NCI-H1436 treated with DMSO at 0.1 percent for 48 hours (cell line): ENCODE measurements at regions not wholly inside any gene's neighbourhood (a gene's known extent, or its start where the extent isn't known, plus 50 kb on each side); places are given as distances from the start of the nearest gene placed in this dataset.
"Not testable (repeated sequence)": the region's sequence is repeated elsewhere in the genome, so short reads cannot be mapped to it uniquely, and the experiment has no call there.

Source experiments
- DNase-seq: peaks from one replicate; lab custom pipeline; 2025; lab: John Stamatoyannopoulos, UW

DNA sequence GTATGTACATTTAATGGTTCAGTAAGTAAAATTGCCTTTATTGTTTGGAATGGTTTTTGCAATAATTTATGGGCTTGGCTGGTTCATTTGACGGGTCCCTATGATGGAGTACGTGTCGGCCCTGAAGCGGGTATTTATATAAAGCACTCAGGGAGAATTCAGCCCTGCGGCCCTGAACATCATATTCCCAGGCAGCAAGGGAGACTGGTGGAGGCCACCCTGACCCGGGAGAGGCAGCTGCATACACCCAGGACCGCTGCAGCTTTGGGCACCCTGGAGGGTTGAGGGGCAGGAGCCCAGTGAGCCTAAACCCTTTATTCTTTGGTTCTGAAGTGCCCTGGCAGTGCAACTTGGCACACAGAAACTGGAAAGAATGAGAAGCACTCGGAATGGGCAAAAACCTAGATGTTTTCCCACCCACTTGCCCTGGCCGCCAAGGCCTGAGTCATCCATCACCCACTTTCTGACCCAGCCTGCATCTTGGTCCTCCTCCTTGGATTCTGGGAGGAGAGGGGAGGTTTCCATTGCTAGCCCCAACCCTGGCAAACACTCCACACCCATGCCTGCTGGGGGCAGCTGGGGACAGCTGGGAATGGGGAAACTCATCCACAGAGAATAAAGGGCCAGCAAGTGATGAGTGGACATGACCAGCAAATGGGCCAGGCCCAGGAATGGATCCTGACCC, 162.2 kb upstream of the TNRC6C start:
- no peak for DNase-seq

DNA sequence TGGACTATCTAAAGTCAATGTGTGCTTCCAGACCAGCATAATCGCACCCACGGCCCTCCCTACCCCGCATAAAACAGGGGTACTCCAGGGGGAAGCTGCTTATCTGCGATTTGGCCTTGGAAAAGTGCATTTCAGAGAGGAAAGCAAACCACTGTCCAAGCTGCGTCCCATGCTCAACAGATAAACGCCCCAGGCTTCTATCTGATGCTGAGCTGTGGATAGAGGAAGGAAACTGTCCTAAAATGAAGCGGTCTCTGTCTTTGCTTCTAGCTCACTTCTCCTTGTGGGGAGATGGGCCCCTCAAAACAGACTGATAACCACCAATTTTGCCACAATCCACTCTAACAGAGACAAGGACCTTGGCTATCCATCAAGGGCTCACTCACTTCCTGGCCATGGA, 160.5 kb upstream of the TNRC6C start:
- no peak for DNase-seq

DNA sequence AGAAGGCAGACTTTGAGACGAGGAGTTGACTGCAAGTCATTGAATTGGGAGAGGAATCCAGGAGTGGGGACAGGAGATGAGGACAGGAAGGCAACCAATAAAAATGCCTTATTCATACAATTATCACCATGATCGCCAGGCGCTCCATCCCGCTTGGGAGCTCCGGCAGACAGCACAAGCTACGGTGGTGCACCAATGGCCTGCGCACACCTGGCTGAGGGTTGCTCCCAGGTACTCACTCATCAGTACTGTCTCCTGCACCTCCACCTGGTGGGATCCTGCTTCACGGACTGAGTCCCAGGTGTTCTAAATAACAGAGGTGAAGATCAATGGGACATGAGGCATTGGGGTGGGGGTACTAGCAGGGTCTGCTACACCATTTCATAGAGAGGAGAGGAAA, 160.0 kb upstream of the TNRC6C start:
- DNase-seq: no peak

DNA sequence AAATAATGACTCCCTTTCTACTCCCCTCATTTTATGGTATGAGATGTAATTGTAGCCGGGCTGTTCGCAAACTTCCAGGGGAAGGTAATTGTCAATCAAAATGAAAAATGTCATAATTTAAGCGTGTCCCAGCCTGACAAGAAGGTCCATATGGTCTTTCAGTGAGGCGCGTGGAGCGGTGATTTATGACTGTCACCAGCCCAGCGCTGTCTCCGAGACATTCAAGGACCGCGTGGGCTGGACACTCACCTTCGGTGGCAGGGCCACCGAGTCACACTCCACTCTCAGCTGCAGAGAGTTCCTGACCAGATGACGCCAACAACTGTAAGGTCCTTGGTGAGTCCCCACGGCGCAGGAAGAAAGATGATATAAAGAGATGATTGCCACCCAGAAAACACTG, 157.7 kb upstream of the TNRC6C start:
- no peak for DNase-seq

DNA sequence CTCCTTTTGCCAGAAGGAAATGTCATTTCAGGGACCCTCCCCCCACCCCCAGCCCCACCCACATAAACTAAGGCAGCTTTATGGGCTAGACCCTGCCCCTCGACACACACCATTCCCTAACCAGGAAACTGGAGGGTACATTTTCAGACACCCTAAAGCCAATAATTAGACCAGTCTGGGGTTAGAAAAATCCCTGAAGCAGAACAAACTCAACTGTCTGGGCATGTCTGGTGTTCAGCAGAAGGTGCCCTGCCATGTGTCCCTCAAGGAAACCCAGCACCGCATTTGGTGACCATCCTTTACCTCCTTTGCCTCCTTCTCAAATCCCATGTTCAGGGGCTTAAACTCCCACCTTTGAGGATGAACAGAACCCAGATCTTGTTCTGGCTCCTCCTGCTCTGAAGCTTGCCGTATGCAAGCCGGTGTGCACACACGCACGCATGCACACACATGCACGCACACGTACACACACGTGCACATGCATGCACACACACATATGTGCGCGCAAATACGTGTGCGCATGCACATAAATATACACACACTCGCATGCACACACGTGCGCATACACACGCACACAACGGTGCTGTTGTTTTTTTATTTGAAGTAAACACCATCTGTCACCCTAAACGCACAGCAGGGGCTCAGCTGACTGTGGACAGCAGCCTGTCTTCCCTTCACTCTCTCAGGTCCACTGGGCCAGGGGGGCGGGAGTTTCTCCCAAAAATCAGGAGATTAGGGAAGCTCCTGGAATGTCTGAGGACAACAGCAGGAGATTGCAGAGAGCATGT, 156.8 kb upstream of the TNRC6C start:
- DNase-seq: no peak

DNA sequence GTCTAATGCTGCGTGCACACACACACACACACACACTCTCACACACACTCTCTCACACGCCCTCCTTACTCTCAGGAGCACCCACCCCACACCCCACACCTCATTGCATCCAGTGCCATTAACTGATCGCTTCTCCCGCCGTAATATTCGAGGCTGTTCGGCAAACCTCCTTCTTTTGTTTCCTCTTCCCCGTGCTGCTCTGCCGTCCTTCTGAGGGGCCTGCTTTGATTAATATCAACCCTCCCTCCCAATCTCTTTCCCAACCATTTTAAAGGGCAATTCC, 156.2 kb upstream of the TNRC6C start:
- no peak for DNase-seq

DNA sequence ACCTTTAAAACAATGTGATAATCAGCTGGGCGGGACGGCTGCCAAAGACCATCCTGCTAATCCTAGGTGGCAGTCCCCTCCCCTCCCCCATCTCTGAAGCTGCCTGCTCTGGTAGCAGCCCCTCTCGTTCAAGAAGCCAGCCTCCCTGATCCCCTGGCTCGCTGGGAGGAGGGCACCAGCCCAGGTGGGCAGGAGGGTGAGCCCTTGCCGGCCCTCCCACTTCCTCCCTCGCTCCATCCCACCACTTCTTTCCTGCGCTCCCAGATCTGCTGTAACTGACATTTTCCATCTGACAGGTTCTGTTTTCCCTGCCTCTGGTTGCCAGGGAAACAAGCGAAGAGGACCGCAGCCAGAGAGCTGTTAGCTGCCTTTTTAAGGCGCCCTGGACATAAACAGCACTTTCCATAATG, 155.7 kb upstream of the TNRC6C start:
- no peak for DNase-seq

DNA sequence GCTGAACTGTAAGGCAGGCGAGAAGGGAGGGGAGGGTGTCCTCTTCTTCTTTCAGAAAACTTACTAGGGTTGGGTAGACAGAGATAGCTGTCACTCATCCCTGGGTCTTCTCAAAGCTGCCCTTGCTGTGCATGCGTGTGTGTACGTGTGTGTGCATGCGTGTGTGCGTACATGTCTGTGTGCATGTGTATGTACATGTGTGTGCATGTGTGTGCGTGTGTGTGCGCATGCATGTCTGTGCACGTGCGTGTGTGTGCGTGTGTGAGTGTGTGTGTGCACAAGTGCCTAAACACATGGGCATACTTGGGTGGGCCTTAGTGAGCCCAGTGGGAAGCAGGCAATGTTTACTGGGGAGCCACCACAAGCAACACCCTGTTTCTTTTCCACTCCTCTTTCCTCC, 154.8 kb upstream of the TNRC6C start:
- DNase-seq: no peak

DNA sequence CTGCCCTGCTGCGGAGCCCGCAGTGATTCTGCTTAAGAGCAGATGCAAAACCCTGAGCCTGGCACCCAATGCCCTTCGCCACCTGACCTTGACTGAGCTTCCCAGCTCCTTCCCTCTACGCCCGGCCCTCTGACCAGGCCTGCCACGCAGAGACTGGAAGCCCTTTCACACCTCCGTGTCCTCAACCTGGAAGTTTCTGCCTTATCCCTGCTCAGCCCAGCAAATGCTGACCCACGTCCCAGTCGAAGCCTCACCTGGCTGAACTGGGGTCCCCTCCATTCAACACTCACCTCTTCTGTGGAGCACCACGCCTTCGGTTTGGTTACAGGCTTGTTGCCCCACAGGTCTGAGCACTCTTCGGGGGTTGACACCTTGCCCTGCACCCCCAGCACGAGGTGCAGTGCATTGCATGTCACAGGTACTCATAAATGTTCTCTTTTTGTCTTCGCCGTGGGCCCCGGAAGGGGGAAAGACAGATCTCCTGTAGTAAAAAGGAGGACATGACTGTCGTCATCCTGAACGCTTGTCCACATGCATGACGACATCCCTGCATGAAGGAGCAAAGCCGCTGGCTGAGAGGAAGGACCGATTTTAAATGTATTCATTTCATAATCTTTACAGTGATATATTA, 153.6 kb upstream of the TNRC6C start:
- DNase-seq: no peak

DNA sequence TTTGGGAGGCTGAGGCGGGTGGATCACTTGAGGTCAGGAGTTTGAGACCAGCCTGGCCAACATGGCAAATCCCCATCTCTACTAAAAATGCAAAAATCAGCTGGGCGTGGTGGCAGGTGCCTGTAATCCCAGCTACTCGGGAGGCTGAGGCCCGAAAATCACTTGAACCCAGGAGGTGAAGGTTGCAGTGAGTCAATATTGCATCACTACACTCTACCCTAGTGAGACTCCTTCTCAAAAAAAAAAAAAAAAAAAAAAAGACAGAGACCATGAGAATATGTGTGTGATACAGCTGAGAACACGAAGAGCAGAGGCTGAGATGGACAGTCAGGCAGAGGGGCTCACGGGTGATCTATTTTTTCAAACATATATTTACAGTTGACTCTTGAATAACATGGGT, 152.5 kb upstream of the TNRC6C start:
- not testable (repeated sequence) for DNase-seq

DNA sequence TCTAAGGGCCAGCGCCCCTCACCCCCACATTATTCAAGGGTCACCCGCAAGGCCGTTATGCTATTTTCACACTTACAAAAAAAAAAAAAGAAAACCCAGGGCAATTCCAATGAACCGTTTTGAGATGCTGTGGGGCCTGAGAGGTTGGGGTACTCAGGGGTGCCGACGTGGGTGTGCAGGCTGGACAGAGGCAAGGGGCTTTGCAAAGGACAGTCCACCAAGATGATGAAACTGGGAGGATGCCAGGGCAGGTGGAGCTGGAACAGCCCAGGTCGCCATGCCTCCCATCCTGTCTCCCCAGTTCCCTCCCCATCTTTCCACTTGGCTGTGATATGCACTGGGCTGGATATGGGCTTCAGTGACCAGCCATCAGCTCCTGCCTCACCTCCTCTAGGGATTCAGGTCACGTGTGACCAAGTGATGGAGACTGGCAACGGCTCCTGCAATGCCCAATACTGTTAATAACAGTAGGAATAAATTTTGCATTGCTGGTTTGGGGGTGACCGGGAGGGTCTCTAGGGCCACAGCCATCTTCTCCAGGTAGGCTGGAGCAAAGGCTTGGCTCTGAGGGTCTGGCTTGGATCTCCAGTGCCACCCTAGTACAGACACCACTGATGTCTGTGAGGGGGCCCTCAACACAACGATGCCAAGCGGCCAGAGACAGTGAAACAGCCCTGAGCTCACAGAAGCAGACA, 151.3 kb upstream of the TNRC6C start:
- DNase-seq: no peak

DNA sequence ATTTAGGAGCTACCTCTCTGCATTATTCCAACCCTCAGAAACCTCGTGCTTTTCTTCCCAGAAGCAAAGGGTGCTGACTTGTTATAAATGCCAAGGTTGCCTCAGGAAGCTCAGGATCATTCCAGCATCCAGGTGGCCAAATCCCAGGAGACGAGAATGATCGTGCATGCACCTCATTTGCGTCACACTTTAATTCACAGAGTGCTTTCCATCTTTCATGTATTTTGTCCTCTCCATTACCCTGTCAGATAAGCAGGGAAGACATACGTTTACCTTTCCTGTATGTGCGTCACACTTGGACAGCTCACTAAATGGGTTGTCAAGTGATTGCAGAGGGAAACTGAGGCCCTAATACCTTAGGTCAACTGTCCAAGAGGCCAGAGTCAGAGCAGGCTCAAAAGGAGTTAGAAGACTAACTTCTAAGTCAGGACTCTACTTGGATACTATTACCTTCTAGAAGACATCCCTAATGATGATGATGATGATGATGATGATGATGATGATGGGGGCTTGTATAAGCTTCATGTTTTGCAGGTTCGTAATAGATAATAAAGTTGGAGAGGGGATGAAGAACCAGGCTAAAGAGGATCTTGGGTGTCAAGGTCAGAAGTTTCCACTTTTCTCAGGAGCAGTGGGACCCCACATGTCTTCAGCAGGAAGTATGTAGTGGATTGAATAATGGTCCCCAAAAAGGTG, 150.6 kb upstream of the TNRC6C start:
- no peak for DNase-seq

DNA sequence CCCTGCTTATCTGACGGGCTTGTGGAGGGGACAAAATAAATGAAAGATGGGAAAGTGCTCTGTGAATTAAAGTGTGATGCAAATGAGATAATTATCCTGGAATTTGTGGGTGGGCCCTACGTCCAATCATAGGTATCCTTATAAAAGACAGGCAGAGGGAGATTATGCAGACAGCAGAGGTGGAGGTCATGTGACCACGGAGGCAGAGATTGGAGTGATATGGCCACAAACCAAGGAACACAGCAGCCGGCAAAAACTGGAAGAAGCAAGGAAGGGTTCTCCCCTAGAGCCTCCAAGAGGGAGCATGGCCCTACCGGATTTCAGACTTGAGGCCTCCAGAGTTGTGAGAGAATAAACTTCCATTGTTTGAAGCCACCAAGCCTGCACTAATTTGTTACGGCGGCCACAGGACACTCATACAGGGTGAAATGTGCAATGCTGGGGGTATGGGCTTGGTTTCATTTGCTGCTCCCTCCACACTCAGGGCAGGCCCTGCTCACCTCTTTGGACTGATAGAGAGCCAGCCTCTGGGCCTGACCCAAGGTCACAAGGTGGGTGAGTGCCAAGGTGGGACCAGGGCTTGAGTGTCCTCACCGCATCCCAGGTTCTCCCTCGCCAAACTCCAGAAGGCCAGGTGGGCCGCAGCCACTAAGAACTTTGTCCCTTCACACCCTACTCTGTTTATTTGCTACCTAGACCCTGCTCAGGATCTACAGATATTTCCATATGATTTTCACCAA, 149.6 kb upstream of the TNRC6C start:
- DNase-seq: no peak

DNA sequence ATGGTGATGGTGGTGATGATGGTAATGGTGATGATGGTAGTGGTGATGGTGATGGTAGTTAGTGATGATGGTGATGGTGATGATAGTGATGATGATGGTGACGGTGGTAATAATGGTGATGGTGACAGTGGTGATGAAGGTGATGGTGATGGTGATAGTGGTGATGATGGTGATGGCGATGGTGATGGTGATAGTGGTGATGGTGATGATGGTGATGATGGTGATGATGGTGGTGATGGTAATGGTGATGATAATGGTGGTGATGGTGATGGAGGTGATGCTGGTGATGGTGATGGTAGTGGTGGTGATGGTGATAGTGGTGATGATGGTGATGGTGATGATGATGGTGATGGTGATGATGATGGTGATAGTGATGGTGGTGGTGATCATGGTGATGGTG, 148.7 kb upstream of the TNRC6C start:
- no peak for DNase-seq

DNA sequence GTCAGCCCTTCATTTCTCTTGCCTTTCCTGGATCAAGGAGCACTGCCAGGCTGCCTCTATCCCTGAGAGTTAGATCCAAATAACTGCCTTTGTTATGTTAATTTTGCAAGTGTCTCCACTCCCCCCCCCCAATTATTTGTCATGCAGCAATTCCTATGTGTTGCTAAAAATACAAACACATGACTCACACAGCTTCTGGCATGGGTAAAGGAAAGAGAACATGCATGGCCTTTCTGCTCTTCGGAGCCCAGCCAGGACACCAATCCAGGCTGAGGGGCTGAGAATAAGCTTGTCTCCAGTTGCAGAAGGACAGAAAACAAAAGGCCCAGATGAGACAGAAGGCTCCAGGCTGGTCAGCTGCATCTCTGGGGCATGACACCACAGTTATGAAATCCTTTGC, 148.0 kb upstream of the TNRC6C start:
- no peak for DNase-seq

DNA sequence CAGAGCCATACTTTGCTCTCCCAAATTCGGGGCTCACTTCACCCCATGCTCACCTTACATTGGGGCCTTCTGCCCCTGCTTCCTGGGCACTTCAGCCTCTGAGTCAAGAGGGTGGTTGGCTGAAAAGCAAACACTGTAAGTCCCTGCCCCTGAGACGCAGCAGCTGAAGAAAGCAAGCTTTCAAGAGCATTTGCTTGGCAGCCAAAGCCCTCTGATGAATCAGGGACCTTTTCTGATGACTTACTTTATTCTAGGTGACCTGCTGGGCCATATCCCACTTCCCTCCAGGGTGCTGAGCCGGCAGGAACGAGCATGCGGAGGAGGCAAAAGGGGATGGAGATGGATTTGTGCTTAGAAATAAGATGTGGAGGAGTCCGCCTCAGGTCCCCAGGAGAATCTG, 147.0 kb upstream of the TNRC6C start:
- no peak for DNase-seq

DNA sequence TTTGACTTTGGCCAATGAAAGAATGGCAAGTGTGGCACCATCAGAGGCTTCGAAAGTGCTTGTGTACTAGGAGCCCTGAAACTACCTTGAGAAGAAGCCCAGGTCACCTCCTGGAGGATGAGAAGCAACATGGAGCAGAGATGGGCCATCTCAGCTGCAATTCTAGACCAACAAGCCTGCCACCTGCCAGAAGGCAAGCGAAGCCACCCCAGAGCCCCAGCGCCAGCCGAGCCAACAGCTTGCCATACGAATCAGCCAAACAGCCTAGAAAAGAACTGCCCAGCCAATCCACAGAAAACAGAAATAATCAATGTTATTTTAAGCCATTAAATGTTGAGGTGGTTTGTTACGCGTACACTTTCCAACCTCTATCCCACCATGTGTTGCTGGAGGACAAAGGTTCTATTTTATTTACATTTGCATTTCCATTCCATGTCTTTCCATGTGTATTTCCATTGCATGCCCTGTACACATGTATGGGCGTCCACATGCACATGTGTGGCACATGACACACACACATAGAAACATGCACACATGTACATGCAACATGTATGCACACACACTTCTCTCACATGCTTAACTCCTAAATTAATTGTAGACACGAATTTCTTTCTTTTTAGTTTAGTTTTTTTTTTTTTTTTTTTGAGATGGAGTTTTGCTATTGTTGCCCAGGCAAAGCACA, 144.3 kb upstream of the TNRC6C start:
- no peak for DNase-seq

DNA sequence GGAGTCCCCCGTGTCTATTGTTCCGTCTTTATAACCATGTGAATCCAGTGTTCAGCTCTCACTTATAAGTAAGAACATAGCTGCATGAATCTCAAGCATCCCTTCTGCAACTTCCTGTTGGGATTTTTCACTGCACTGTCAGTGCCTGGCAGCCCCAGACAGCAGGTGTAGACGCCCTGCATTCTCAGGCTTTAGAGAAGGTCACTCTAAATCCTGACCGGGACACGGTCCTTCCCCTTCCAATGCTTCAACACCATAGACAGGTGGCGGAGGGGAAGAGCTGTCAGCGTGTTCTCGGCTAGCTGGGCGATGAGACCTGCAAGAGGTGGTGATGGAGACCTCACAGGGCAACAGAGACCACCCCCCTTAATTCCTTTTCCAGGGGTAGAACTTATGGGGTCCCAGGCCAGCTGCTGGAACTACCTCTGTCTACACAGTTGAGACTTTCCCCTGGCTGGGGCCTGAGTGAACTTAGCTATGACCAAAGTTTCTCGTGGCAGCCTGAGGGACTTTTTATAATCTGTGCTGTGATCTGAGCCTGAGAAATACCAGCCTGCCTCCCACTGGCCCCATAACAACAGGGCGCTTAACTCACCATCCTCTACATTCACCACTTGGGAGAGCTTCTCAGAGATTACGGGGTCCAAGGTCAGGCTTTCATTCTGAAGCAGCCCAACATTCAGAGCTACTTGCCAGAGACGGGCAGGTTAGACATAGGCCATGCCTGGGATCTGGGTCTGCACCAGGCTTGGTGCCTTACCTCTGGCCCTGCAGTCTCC, 143.2 kb upstream of the TNRC6C start:
- DNase-seq: no peak

DNA sequence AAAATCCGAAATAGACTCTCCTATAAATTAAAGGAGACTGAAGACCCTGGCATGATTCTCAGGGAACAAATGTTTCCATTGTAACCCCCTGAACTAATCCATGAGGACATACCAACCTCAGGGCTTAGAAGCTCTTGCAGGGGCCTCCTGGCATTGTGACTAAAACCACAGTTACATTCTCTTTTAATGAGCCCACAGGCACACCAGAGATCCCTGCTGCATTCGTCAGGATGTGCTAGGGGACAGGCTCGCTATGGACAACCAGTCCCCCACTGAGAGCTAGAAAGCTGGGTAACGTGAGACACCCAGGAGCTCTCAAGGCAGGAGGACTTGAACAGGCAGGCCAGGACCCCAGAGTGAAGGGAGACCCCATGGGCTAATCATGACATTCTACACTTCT, 140.6 kb upstream of the TNRC6C start:
- DNase-seq: no peak

DNA sequence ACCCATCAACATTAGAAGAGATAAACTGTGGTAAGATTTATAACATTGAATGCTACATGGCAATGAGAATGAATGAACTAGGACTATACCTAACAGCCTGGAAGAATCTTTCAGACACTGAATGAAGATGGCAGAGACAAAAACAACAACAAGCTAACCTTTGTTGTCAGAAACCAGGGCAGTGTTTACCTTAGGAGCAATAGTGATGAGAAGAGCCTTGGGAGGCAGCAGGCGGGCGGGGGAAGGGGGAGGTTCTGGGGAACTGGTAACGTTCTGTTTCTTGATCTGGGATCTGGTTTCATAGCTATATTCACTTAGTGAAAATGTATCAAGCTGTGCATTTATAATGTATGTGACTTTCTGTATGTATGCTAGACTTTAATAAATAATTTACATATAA, 139.0 kb upstream of the TNRC6C start:
- DNase-seq: no peak
